GM21423 (cell line): ENCODE measurements at regions not wholly inside any gene's neighbourhood (a gene's known extent, or its start where the extent isn't known, plus 50 kb on each side); places are given as distances from the start of the nearest gene placed in this dataset.
"Not testable (repeated sequence)": the region's sequence is repeated elsewhere in the genome, so short reads cannot be mapped to it uniquely, and the experiment has no call there.

Experiments
- ATAC-seq: cut with Tn5 transposase; IDR thresholded peaks from one replicate; pipeline ENCODE4 v1.9.1; 2021; ENCODE audit warnings: mild to moderate bottlenecking, moderate library complexity; ENCODE audit not compliant: unreplicated experiment

GRCh38 chr11:112612250-112612849, 348.9 kb upstream of the NCAM1 start:
- ATAC-seq = no peak

- no peak for ATAC-seq
These were observed 347.9 kb upstream of the NCAM1 start for GRCh38 chr11:112613051-112613972.

- ATAC-seq = no peak
These were observed 346.6 kb upstream of the NCAM1 start for GRCh38 chr11:112614605-112615004.

GRCh38 chr11:112615238-112615637, 346.0 kb upstream of the NCAM1 start:
- no peak for ATAC-seq

- ATAC-seq = no peak
These were observed 345.3 kb upstream of the NCAM1 start for GRCh38 chr11:112615891-112616290.

- no peak for ATAC-seq
These were observed 344.7 kb upstream of the NCAM1 start for GRCh38 chr11:112616327-112617097.

GRCh38 chr11:112617098-112617425, 344.2 kb upstream of the NCAM1 start:
- ATAC-seq = no peak

- no peak for ATAC-seq
These were observed 343.0 kb upstream of the NCAM1 start for GRCh38 chr11:112617977-112618826.

- no peak for ATAC-seq
These were observed 342.1 kb upstream of the NCAM1 start for GRCh38 chr11:112619106-112619505.

- no peak for ATAC-seq
These were observed 340.4 kb upstream of the NCAM1 start for GRCh38 chr11:112620621-112621394.

- ATAC-seq = no peak
These were observed 338.2 kb upstream of the NCAM1 start for GRCh38 chr11:112623057-112623456.

- ATAC-seq = no peak
These were observed 336.8 kb upstream of the NCAM1 start for GRCh38 chr11:112624431-112624830.

GRCh38 chr11:112624971-112625370, 336.2 kb upstream of the NCAM1 start:
- ATAC-seq = not testable (repeated sequence)

- no peak for ATAC-seq
These were observed 335.4 kb upstream of the NCAM1 start for GRCh38 chr11:112625814-112626213.

- no peak for ATAC-seq
These were observed 334.5 kb upstream of the NCAM1 start for GRCh38 chr11:112626731-112627130.

GRCh38 chr11:112627588-112628045, 333.6 kb upstream of the NCAM1 start:
- ATAC-seq = peak; percentile 61

- no peak for ATAC-seq
These were observed 332.5 kb upstream of the NCAM1 start for GRCh38 chr11:112628676-112629075.

- ATAC-seq = no peak
These were observed 330.7 kb upstream of the NCAM1 start for GRCh38 chr11:112630496-112630895.

- ATAC-seq = no peak
These were observed 329.9 kb upstream of the NCAM1 start for GRCh38 chr11:112631333-112631732.
